Omental fat pad (tissue), 3 donors: ENCODE measurements at regions not wholly inside any gene's neighbourhood (a gene's known extent, or its start where the extent isn't known, plus 50 kb on each side); places are given as distances from the start of the nearest gene placed in this dataset.

ENCODE experiments used
- ATAC-seq: fragments of 150-250 bp; one replicate; pipeline ENCODE4 v1.9.1; 2016; ENCODE audit warnings: mild to moderate bottlenecking, moderate library complexity; ENCODE audit not compliant: low FRiP score
- DNase-seq: peaks from one replicate; pipeline ENCODE4 v3.0.0-alpha.2; 2019; ENCODE audit warnings: low spot score
- CTCF ChIP-seq, 3 donors: fragments of 450-650 bp; IDR thresholded peaks; one replicate each; pipeline ENCODE4 v1.5.1; 2016 to 2017; ENCODE audit warnings: antibody characterized with exemption in 3 of 3, mild to moderate bottlenecking in 3 of 3, moderate library complexity in 2 of 3

DNA sequence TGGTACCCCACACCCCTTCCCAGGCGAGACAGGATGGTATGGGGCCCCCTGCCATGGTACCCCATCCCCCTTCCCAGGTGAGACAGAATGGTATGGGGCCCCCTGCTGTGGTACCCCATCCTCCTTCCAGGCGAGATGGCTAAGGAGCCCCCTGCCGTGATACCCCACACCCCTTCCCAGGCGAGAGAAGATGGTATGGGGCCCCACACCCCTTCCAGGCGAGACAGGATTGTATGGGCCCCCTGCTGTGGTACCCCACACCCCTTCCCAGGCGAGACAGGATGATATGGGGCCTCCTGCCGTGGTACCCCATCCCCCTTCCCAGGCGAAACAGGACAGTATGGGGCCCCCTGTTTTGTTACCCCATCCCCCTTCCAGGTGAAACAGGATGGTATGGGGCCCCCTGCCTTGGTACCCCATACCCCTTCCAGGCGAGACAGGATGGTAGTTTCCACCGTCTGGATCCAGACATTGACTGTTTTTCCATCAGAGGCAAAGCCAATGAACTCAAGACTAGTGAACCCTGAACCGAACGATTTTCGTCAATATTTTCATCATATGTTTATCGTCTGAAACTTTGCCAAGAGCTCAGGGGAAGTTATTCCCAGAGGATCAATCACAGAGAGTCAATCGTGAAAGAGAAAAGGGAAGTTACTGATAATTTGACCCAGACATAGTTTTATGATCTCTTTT is 75.0 kb downstream of the MYCN start:
- no peak for TF ChIP-seq CTCF (IDR thresholded peaks at IDR 0.05)
- DNase-seq, result no peak
- ATAC-seq, result no peak

DNA sequence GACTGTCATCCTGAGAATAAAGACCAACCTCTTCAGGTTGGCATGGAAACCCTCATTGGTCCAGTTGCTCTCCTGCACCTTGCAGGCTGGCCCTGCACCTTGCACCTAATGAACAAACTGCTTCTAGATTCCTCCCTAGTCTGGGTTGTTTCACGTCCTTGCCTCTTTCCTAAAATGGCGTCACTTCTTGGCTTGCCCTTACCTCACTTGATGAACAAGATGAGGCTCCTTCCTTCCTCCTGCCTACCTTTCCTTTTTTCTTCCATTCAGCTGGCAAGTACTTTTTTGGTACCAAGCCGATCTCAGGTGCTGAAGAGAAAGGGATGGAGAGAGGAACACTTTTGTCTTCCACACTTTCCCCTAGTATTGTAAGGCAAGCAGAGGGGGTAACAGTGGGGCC is 74.5 kb downstream of the MYCN start:
- ATAC-seq (no peak), DNase-seq (no peak)
- TF ChIP-seq CTCF (IDR thresholded peaks at IDR 0.05), result no peak

GRCh38 chr2:16014041-16014787 is 73.9 kb downstream of the MYCN start:
- ATAC-seq (no peak), DNase-seq (no peak)

DNA sequence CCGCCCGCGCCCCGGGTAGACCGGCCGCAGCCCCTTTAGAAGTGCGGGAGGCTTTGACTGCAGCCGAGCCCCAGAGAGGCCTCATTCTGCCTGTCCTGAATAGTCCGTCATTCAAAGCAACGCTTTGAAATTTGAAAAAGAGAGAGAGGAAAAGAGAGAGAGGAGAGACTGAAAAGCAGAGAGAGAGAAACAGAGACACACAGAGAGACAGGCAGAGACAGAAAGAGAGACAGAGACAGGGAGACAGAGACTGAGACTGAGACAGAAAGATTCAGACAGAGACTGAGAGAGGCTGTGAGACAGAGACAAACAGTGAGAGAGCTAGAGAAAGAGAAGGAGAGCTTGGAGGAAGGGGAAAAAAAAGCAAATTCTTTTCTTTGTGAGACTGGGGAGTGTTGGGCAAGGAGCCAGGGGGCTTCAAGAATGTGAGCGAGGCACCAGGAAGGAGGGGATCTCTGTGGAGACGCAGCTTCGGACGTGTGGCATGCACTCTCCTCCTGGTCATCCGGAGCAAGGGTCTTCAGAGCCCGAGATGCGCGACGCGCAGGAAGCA is 73.1 kb downstream of the MYCN start:
- no peak for ATAC-seq
- no peak for TF ChIP-seq CTCF (IDR thresholded peaks at IDR 0.05)

More at GRCh38 chr2:16014041-16014787, 73.9 kb downstream of the MYCN start:
- TF ChIP-seq CTCF (IDR thresholded peaks at IDR 0.05), result no peak

GRCh38 chr2:16012626-16013358 is 72.4 kb downstream of the MYCN start:
- ATAC-seq (no peak), DNase-seq (no peak)
- no peak for TF ChIP-seq CTCF (IDR thresholded peaks at IDR 0.05)

More for the DNA sequence above, 73.1 kb downstream of the MYCN start:
- DNase-seq, result no peak

DNA sequence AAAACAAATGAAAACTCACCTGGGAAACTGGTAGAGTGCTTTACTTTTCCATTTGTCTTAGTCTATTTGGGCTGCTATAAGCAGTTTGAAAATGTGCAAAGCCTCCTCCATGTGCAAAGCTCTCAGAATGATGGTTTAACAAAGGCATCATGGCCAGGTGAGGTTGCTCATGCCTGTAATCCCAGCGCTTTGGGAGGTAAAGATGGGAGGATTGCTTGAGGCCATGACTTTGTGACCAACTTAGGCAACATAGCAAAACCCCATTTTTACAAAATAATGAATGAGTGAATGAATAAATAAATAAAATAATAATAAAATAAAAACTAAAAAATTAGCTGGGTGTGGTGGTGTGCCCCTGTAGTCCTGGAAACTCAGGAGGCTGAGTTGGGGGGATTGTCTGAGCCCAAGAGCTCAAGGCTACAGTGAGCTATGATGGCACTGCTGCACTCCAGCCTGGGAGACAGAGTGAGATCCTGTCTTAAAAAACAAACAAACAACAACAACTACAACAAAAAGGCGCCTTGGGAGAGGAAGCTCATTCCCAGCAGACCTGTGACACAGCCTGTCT is 71.8 kb downstream of the MYCN start:
- ATAC-seq, result no peak
- DNase-seq, result no peak
- no peak for TF ChIP-seq CTCF (IDR thresholded peaks at IDR 0.05)
